ENCODE measurements at regions not wholly inside any gene's neighbourhood (a gene's known extent, or its start where the extent isn't known, plus 50 kb on each side); places are given as distances from the start of the nearest gene placed in this dataset.

- no peak overlapping the region for H3K9ac ChIP-seq (ENCODE audit: low read length)
- no peak overlapping the region for H3K56ac ChIP-seq (ENCODE audit: low read length)
- H3K79me2 ChIP-seq (ENCODE audit: control insufficient read depth, insufficient read depth, low read length) = no peaks in the 10 kb centered on the region
- peaks cover 5% of the 10 kb centered on the region for H3K36me3 ChIP-seq (ENCODE audit: control insufficient read depth, insufficient read depth, low read length)
- no peak for DNase-seq
- no peaks in the 10 kb centered on the region for H3K4me1 ChIP-seq (ENCODE audit: control insufficient read depth, low read depth, low read length)
- H3K27ac ChIP-seq (ENCODE audit: low read depth, low read length) = no peak overlapping the region
- no peak overlapping the region for H3K18ac ChIP-seq (ENCODE audit: low read length)
- H2BK120ac ChIP-seq (ENCODE audit: low read depth, low read length) = no peak overlapping the region
- no peak overlapping the region for H4K5ac ChIP-seq (ENCODE audit: low read length)
- no peak overlapping the region for H3K23ac ChIP-seq (ENCODE audit: low read length)
- no peak overlapping the region for H2BK15ac ChIP-seq (replicated peaks; ENCODE audit: low read depth)
- H3K4me2 ChIP-seq (ENCODE audit: low read length) = no peak overlapping the region
- no peak overlapping the region for H4K8ac ChIP-seq (ENCODE audit: low read depth, low read length)
- H3K4me3 ChIP-seq (ENCODE audit: low read length) = no peak overlapping the region
- no peak overlapping the region for H2AK5ac ChIP-seq (ENCODE audit: low read length)
- no peak overlapping the region for H3K4ac ChIP-seq (ENCODE audit: low read depth, low read length)
- WGBS (ENCODE audit: extremely low coverage, insufficient coverage, low lambda C conversion rate) = no CpG with 5 or more reads among the region's 13 CpGs
- H3K79me1 ChIP-seq (ENCODE audit: low read length) = peaks cover 2% of the 10 kb centered on the region
- H3K27me3 ChIP-seq (ENCODE audit: insufficient read depth, low read length, poor library complexity) = no peaks in the 10 kb centered on the region
- H2BK5ac ChIP-seq (ENCODE audit: low read length) = no peak overlapping the region
These were observed 123.3 kb downstream of the RFLNA start for GRCh38 chr12:124418156-124418555.

GRCh38 chr12:124416516-124417395, 121.9 kb downstream of the RFLNA start:
- Histone ChIP-seq H3K27me3 (ENCODE audit: insufficient read depth, low read length, poor library complexity) (no peaks in the 10 kb centered on the region), H2BK5ac (ENCODE audit: low read length) (no peak overlapping the region), H2BK15ac (replicated peaks; ENCODE audit: low read depth) (no peak overlapping the region), H3K79me2 (ENCODE audit: control insufficient read depth, insufficient read depth, low read length) (no peaks in the 10 kb centered on the region), H2BK120ac (ENCODE audit: low read depth, low read length) (no peak overlapping the region), H4K8ac (ENCODE audit: low read depth, low read length) (no peak overlapping the region), H3K18ac (ENCODE audit: low read length) (no peak overlapping the region), H3K4me1 (ENCODE audit: control insufficient read depth, low read depth, low read length) (no peaks in the 10 kb centered on the region), H3K9ac (ENCODE audit: low read length) (no peak overlapping the region), H4K5ac (ENCODE audit: low read length) (no peak overlapping the region), H3K79me1 (ENCODE audit: low read length) (peaks cover 2% of the 10 kb centered on the region), H2AK5ac (ENCODE audit: low read length) (no peak overlapping the region), H3K36me3 (ENCODE audit: control insufficient read depth, insufficient read depth, low read length) (peaks cover 5% of the 10 kb centered on the region), H3K56ac (ENCODE audit: low read length) (no peak overlapping the region), H3K4me2 (ENCODE audit: low read length) (no peak overlapping the region), H3K4ac (ENCODE audit: low read depth, low read length) (no peak overlapping the region), H3K27ac (ENCODE audit: low read depth, low read length) (no peak overlapping the region), H3K23ac (ENCODE audit: low read length) (no peak overlapping the region), H3K4me3 (ENCODE audit: low read length) (no peak overlapping the region)
- WGBS (ENCODE audit: extremely low coverage, insufficient coverage, low lambda C conversion rate) = no CpG with 5 or more reads among the region's 59 CpGs
- DNase-seq = no peak

GRCh38 chr12:124415064-124415463, 120.2 kb downstream of the RFLNA start:
- no peak for DNase-seq
- H3K4me1 ChIP-seq (ENCODE audit: control insufficient read depth, low read depth, low read length) = peaks cover 10% of the 10 kb centered on the region
- peaks cover 3% of the 10 kb centered on the region for H3K36me3 ChIP-seq (ENCODE audit: control insufficient read depth, insufficient read depth, low read length)
- no peak overlapping the region for H2AK5ac ChIP-seq (ENCODE audit: low read length)
- H3K27me3 ChIP-seq (ENCODE audit: insufficient read depth, low read length, poor library complexity) = no peaks in the 10 kb centered on the region
- H3K27ac ChIP-seq (ENCODE audit: low read depth, low read length) = no peak overlapping the region
- H3K56ac ChIP-seq (ENCODE audit: low read length) = no peak overlapping the region
- H3K79me1 ChIP-seq (ENCODE audit: low read length) = peaks cover 4% of the 10 kb centered on the region
- H3K9ac ChIP-seq (ENCODE audit: low read length) = no peak overlapping the region
- no CpG with 5 or more reads among the region's 9 CpGs for WGBS (ENCODE audit: extremely low coverage, insufficient coverage, low lambda C conversion rate)
- no peak overlapping the region for H3K4me3 ChIP-seq (ENCODE audit: low read length)
- no peak overlapping the region for H3K4ac ChIP-seq (ENCODE audit: low read depth, low read length)
- H2BK5ac ChIP-seq (ENCODE audit: low read length) = no peak overlapping the region
- H3K4me2 ChIP-seq (ENCODE audit: low read length) = no peak overlapping the region
- no peak overlapping the region for H4K5ac ChIP-seq (ENCODE audit: low read length)
- H2BK120ac ChIP-seq (ENCODE audit: low read depth, low read length) = no peak overlapping the region
- no peak overlapping the region for H4K8ac ChIP-seq (ENCODE audit: low read depth, low read length)
- H3K18ac ChIP-seq (ENCODE audit: low read length) = no peak overlapping the region
- no peak overlapping the region for H2BK15ac ChIP-seq (replicated peaks; ENCODE audit: low read depth)
- no peak overlapping the region for H3K23ac ChIP-seq (ENCODE audit: low read length)
- no peaks in the 10 kb centered on the region for H3K79me2 ChIP-seq (ENCODE audit: control insufficient read depth, insufficient read depth, low read length)

GRCh38 chr12:124413915-124414314, 119.0 kb downstream of the RFLNA start:
- Histone ChIP-seq H2AK5ac (ENCODE audit: low read length) (no peak overlapping the region), H3K4me2 (ENCODE audit: low read length) (no peak overlapping the region), H2BK15ac (replicated peaks; ENCODE audit: low read depth) (no peak overlapping the region), H4K5ac (ENCODE audit: low read length) (no peak overlapping the region), H3K23ac (ENCODE audit: low read length) (no peak overlapping the region), H3K56ac (ENCODE audit: low read length) (no peak overlapping the region), H2BK120ac (ENCODE audit: low read depth, low read length) (no peak overlapping the region), H2BK5ac (ENCODE audit: low read length) (no peak overlapping the region), H3K4me3 (ENCODE audit: low read length) (no peak overlapping the region), H3K18ac (ENCODE audit: low read length) (no peak overlapping the region), H3K4ac (ENCODE audit: low read depth, low read length) (no peak overlapping the region), H3K79me1 (ENCODE audit: low read length) (peaks cover 7% of the 10 kb centered on the region), H3K79me2 (ENCODE audit: control insufficient read depth, insufficient read depth, low read length) (no peaks in the 10 kb centered on the region), H3K4me1 (ENCODE audit: control insufficient read depth, low read depth, low read length) (peaks cover 11% of the 10 kb centered on the region), H4K8ac (ENCODE audit: low read depth, low read length) (no peak overlapping the region), H3K27ac (ENCODE audit: low read depth, low read length) (no peak overlapping the region), H3K36me3 (ENCODE audit: control insufficient read depth, insufficient read depth, low read length) (peaks cover 2% of the 10 kb centered on the region), H3K27me3 (ENCODE audit: insufficient read depth, low read length, poor library complexity) (no peaks in the 10 kb centered on the region), H3K9ac (ENCODE audit: low read length) (no peak overlapping the region)
- WGBS (ENCODE audit: extremely low coverage, insufficient coverage, low lambda C conversion rate) = no CpG with 5 or more reads among the region's 8 CpGs
- no peak for DNase-seq

GRCh38 chr12:124413401-124413800, 118.5 kb downstream of the RFLNA start:
- H3K56ac ChIP-seq (ENCODE audit: low read length) = no peak overlapping the region
- H2AK5ac ChIP-seq (ENCODE audit: low read length) = no peak overlapping the region
- no peak for DNase-seq

GRCh38 chr12:124412646-124413015, 117.7 kb downstream of the RFLNA start:
- no peak for DNase-seq
- no peak overlapping the region for H2BK120ac ChIP-seq (ENCODE audit: low read depth, low read length)
- no peak overlapping the region for H3K4me2 ChIP-seq (ENCODE audit: low read length)

More at GRCh38 chr12:124413401-124413800, 118.5 kb downstream of the RFLNA start:
- no peak overlapping the region for H3K27ac ChIP-seq (ENCODE audit: low read depth, low read length)
- no peak overlapping the region for H3K4me2 ChIP-seq (ENCODE audit: low read length)
- no peak overlapping the region for H2BK15ac ChIP-seq (replicated peaks; ENCODE audit: low read depth)
- no peak overlapping the region for H3K4me3 ChIP-seq (ENCODE audit: low read length)
- peaks cover 2% of the 10 kb centered on the region for H3K36me3 ChIP-seq (ENCODE audit: control insufficient read depth, insufficient read depth, low read length)
- H2BK5ac ChIP-seq (ENCODE audit: low read length) = no peak overlapping the region
- H3K4me1 ChIP-seq (ENCODE audit: control insufficient read depth, low read depth, low read length) = peaks cover 11% of the 10 kb centered on the region
- H3K18ac ChIP-seq (ENCODE audit: low read length) = no peak overlapping the region
- WGBS (ENCODE audit: extremely low coverage, insufficient coverage, low lambda C conversion rate) = no CpG with 5 or more reads among the region's 15 CpGs
- H4K5ac ChIP-seq (ENCODE audit: low read length) = no peak overlapping the region
- H4K8ac ChIP-seq (ENCODE audit: low read depth, low read length) = no peak overlapping the region
- H3K27me3 ChIP-seq (ENCODE audit: insufficient read depth, low read length, poor library complexity) = no peaks in the 10 kb centered on the region
- H3K4ac ChIP-seq (ENCODE audit: low read depth, low read length) = no peak overlapping the region
- no peak overlapping the region for H2BK120ac ChIP-seq (ENCODE audit: low read depth, low read length)
- no peak overlapping the region for H3K9ac ChIP-seq (ENCODE audit: low read length)
- H3K23ac ChIP-seq (ENCODE audit: low read length) = no peak overlapping the region
- H3K79me1 ChIP-seq (ENCODE audit: low read length) = peaks cover 9% of the 10 kb centered on the region
- no peaks in the 10 kb centered on the region for H3K79me2 ChIP-seq (ENCODE audit: control insufficient read depth, insufficient read depth, low read length)

More at GRCh38 chr12:124412646-124413015, 117.7 kb downstream of the RFLNA start:
- no peak overlapping the region for H3K27ac ChIP-seq (ENCODE audit: low read depth, low read length)
- no peak overlapping the region for H4K5ac ChIP-seq (ENCODE audit: low read length)
- no peak overlapping the region for H2AK5ac ChIP-seq (ENCODE audit: low read length)
- H2BK15ac ChIP-seq (replicated peaks; ENCODE audit: low read depth) = no peak overlapping the region
- no peak overlapping the region for H3K56ac ChIP-seq (ENCODE audit: low read length)
- no peak overlapping the region for H3K23ac ChIP-seq (ENCODE audit: low read length)
- no peak overlapping the region for H3K18ac ChIP-seq (ENCODE audit: low read length)
- H3K4me3 ChIP-seq (ENCODE audit: low read length) = no peak overlapping the region
- H3K79me2 ChIP-seq (ENCODE audit: control insufficient read depth, insufficient read depth, low read length) = no peaks in the 10 kb centered on the region
- no peak overlapping the region for H4K8ac ChIP-seq (ENCODE audit: low read depth, low read length)
- no peak overlapping the region for H2BK5ac ChIP-seq (ENCODE audit: low read length)
- H3K27me3 ChIP-seq (ENCODE audit: insufficient read depth, low read length, poor library complexity) = no peaks in the 10 kb centered on the region
- WGBS (ENCODE audit: extremely low coverage, insufficient coverage, low lambda C conversion rate) = no CpG with 5 or more reads among the region's 13 CpGs
- peaks cover 11% of the 10 kb centered on the region for H3K4me1 ChIP-seq (ENCODE audit: control insufficient read depth, low read depth, low read length)
- peaks cover 10% of the 10 kb centered on the region for H3K79me1 ChIP-seq (ENCODE audit: low read length)
- H3K9ac ChIP-seq (ENCODE audit: low read length) = no peak overlapping the region
- no peak overlapping the region for H3K4ac ChIP-seq (ENCODE audit: low read depth, low read length)
- peaks cover 2% of the 10 kb centered on the region for H3K36me3 ChIP-seq (ENCODE audit: control insufficient read depth, insufficient read depth, low read length)

Measured in mesendoderm (in vitro differentiated cells).